DMS 273 (cell line): ENCODE measurements at regions not wholly inside any gene's neighbourhood (a gene's known extent, or its start where the extent isn't known, plus 50 kb on each side); places are given as distances from the start of the nearest gene placed in this dataset.

Experiments
- DNase-seq: peaks from one replicate; lab custom pipeline; 2025; ENCODE audit not compliant: unreplicated experiment; lab: John Stamatoyannopoulos, UW

GRCh38 chr10:124346831-124347230 is 71.9 kb downstream of the OAT start:
- no peak for DNase-seq

- DNase-seq: no peak
These were observed 73.2 kb downstream of the OAT start for GRCh38 chr10:124345521-124345920.

- DNase-seq: no peak
These were observed 73.8 kb downstream of the OAT start for GRCh38 chr10:124344931-124345330.

GRCh38 chr10:124344266-124344590 is 74.5 kb downstream of the OAT start:
- DNase-seq: no peak

DNA sequence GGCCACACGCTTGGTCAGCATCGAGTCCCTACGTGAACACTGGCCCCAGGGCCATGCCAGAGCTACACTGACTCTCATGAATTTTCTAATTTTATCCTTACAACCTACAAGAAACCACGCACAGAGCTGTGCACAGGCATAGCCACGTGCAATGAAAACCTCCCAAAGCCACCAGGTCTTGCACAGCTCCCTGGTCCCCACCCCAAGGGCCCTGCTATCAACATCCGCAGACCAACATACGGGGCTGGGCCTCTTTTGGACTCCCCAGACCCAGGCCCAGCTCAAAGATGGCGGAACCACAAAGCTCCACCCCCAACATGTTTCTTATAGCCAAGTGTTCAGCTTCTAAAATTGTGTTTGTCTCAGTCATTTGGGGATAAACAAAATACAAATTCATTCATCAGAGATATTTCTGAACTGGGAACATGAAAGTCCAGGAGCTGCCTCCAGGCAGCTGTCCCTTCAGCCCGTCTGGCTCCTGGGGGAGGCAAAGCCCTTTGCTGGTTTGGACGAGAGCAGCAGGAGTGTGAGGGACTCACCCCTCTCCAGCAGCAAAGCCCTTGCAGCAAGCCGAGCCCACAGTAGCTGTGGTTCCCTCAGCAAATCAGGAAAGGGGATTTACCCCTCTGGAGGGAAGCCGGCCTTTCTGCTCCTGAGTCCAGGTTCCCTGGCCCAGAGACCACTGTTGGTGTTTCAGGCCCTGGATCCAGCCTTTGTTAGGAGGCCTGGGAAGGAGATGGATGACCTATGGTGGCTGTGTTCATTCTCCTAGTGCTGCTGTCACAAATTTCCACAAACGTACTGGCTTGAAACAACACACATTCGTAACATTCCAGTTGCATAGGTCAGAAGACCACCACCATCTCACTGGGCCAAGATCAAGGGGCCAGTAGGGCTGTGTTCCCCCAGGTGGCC is 75.1 kb downstream of the OAT start:
- no peak for DNase-seq

DNA sequence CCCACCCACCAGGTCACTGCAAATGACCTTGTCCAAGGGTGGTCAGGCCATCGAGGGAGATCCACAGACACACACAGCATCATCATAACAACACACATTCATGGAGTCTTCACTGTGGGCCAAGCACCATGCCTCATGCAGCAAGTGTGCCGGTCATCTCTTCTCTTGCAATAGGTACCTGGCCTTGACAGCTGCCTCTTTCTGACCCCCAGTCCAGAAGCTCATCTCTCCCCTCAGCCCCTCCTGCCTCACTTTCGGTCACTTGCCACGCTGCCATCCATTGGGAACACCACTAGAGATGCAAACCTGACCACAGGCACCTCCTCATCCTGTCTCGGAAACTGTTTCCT is 75.9 kb downstream of the OAT start:
- no peak for DNase-seq

DNA sequence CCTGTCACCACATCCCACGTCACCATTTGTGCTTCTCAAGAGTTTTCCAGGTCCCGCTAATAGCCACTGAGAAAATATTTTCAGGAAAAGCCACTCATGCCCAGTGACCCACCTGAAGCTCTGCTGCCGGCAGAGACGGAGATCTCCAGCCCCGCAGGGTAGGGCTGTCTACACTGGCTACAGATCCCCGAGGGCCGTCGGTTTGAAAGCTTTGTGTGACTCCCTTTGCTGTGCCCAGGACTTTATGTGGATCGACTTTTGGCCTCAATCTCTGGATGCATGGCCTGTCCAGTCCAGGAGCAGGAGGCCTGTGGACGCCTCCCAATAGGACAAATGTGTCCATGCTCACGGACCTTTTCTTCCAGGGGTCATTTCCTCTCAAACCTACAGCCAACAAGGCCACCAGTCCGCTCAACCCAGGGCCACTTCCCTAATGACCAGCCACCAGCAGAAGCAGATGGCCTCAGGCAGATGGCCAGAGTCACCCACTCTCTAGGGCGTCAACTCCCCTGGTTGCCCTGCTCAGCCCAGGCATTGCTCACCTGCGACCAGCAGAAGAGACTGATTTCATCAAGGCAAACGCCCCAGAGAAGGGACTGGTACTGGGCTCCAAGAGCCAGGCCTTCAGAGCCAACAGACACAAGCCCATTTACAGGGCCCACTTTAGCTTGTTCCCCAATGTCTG is 76.4 kb downstream of the OAT start:
- no peak for DNase-seq

- DNase-seq: no peak
These were observed 77.0 kb downstream of the OAT start for GRCh38 chr10:124341768-124342135.

DNA sequence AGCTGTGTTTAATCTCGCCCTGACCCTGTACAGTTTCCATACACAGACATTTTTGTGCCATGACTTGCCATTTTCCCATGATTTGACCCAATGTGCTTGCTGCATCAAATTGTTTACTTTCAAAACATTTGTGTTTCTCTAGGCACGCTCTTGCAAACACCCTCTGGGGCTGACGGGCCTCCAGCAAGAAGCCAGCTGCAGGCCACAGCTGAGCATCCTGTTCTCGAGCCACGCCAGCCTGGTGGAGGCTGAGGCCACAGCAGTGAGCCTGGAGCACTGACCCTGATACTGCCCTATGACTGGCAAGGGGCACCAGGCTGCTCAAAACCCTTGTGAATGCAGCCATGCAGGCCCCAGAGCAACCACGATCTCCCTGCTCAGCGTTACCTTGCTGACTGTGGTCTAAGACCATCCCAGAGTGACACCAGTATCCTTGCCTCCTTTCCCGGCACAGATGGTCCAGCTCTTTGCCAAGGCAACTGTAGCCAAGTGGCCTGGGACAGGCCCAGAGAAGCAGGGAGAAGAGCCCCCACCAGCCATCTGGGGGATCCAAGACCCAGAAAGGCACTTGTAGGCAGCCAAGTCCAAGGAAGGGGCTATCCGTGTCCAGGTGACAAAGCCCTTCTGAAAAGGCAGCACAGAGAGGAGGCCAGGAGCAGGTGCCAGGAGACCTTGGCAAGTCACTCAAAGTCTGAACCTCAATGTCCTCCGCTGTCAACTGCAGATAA is 78.5 kb downstream of the OAT start:
- peak; percentile 11 for DNase-seq

- no peak for DNase-seq
These were observed 79.3 kb downstream of the OAT start for GRCh38 chr10:124339119-124340032.

GRCh38 chr10:124338276-124338925 is 80.3 kb downstream of the OAT start:
- DNase-seq: peak; percentile 4

- no peak for DNase-seq
These were observed 82.5 kb downstream of the OAT start for GRCh38 chr10:124336186-124336585.

GRCh38 chr10:124333931-124334330 is 84.8 kb downstream of the OAT start:
- no peak for DNase-seq

DNA sequence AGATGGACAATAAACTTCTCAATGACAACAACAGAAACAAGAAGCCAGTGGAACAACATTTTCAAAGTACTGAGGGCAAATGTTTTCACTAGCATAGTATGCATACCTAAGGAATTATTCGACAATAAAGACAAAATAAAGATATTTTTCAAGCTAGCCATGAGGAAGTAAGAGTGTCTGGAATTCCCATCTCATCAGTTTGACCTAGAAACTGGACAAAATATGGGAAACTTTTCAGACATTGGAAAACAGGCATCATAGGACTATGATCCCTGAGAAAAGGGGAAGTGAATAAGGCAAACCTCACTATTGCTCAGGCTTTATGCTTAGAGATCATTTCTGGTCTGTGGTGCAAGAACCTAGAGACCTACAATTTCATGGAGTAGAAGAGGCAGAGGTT is 86.3 kb downstream of the OAT start:
- DNase-seq: no peak

DNA sequence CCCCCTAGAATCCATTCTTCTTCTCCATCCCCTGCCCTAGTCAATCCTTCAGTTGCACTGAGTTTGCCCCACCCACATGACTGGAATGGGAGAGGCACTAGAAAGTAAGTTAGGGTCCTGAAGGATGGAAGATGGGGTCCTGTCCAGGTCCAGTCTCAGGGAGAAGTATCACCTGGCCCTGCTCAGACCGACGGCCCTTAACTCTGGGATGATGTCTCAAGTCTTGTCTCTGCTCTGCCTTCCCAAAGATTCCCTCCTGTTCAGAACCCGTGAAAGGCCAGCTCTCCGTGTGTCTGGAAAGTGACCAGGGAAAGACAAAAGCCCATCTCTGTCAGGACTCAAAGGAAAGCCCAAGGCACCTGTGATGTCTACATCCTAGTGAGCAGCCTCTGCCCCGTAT is 88.8 kb downstream of the OAT start:
- DNase-seq: no peak

GRCh38 chr10:124329362-124329761 is 89.4 kb downstream of the OAT start:
- DNase-seq: no peak

DNA sequence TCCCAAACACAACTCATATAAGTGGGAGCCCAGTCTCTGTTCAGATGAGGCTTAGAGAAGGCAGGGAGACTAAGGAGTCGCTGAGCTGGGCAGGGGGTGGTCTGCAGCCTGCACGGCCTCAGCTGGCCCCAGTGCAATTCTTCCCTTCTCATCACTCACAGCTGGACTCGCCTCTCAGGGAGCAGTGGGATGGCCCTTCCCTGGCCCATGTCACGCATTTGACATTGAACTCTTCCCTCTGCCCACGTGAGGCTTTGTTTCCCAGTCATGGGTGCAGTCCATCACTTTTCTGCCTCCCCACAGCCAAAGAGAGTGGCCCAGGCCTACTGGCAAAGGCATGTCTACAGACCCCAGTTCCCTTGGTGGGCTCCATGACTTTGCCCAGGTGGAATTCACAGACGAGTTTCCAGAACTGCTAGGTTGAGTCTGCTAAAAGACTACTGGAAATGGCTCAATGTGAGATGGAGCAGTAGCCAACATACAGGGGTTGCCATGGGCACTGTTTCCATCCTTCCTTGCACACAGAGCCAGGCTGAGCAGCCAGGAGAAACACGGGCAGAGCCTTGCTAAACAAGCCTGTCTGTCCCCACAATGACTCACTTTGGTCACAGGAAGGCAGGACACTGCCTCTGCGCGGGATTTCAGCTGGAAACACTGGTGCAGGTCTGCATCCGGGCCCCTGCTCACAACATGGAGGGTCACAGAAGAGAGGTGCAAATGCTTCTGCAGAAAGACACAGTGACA is 90.1 kb downstream of the OAT start:
- DNase-seq: no peak

DNA sequence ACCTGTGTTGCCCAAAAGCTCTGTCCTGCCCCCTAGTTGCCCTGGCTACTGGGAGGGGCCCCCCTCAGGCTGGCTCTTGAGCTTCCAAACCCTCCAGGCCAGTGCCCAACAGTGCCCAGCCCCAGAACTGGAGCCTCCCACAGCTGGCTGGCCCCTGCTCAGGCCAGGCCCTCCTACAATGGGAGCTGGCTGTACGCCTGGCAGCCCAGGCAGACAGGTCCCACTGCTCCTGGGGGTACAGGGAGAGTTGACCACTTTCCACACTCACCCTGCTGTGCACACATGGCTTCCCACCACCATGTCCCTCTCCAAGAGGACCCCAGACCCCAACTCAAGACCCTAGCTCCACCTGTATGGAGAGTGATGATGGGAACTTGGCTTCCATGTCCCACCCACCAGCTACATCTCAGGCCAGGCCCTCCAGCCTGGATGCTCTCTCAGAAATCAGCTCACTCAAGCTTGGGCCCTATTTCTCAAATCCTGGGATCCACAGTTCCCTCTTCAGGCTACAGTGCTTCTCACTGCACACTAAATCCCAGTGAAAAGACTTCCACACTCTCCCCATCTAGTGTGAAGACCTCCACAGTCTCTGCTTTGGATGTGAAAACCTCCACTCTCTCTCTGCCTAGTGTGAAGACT is 92.6 kb downstream of the OAT start:
- no peak for DNase-seq

DNA sequence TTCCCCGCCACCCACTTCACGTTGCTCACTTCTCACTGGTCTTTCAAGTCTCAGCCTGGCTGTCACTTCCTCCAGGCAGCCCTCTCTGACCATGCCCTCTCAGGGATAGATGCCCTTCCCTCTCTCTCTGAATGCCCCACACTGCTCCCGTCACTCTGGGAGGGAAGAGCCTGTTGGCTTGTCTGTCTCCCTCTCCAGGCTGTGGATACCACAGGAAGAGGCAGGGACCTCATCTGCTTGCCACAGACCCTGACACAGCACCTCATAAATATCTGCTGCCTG is 93.1 kb downstream of the OAT start:
- DNase-seq: no peak
